ENCODE measurements at regions not wholly inside any gene's neighbourhood (a gene's known extent, or its start where the extent isn't known, plus 50 kb on each side); places are given as distances from the start of the nearest gene placed in this dataset.

- no peak for TF ChIP-seq CTCF (IDR thresholded peaks at IDR 0.05)
- no peak for TF ChIP-seq SIN3A (IDR thresholded peaks at IDR 0.05; ENCODE audit: borderline replicate concordance, insufficient read depth, low read depth, low read length)
- no peak for TF ChIP-seq POLR2AphosphoS5 (IDR thresholded peaks at IDR 0.05; ENCODE audit: low read depth, low read length)
- TF ChIP-seq REST (IDR thresholded peaks at IDR 0.05; ENCODE audit: insufficient read depth in 1 of 2, low read depth in 2 of 2, low read length in 1 of 2) = no peak
- TF ChIP-seq TCF7L2 (IDR thresholded peaks at IDR 0.05; ENCODE audit: low read depth, low read length) = no peak
- in situ Hi-C loops (cut with HindIII; ENCODE audit: low pct_unique_long_range_greater_than_20kb, low sequenced_read_pairs) = no loop called here
- Histone ChIP-seq H3K36me3 (ENCODE audit: control insufficient read depth, insufficient read depth, low read length) (no peaks in the 10 kb centered on the region), H3K27ac (ENCODE audit: low read length) (no peak overlapping the region), H3K27me3 (ENCODE audit: control insufficient read depth, insufficient read depth, low read length) (peaks cover 11% of the 10 kb centered on the region; the same call in 1 of the 2 replicates), H3K4me1 (ENCODE audit: control insufficient read depth, insufficient read depth, low read length) (no peaks in the 10 kb centered on the region), H3K9me3 (ENCODE audit: control insufficient read depth, insufficient read depth, low read depth, low read length) (no peaks in the 10 kb centered on the region), H3K4me3 (ENCODE audit: low read depth in 2 of 2, low read length in 2 of 2) (no peak overlapping the region)
- BruUV-seq (replicated peaks) = no TSS peak
- DNase-seq (ENCODE audit: low read depth, low spot score) (no peak), ATAC-seq (no peak)
- ChIA-PET POLR2A (no interaction called here), CTCF (interaction anchor here (0.7 kb wide), 1 partner anchor 9 kb away, joined by 3 read pairs; no protein-coding TSS in a partner anchor)
- intact Hi-C loops (cut with micrococcal nuclease; ENCODE audit: unreplicated experiment) = no loop called here
Measured at GRCh38 chr10:69686866-69687265, 56.8 kb downstream of the FAM241B start.

GRCh38 chr10:69687426-69687825, 57.4 kb downstream of the FAM241B start:
- no TSS peak for BruUV-seq (replicated peaks)
- in situ Hi-C loops (cut with HindIII; ENCODE audit: low pct_unique_long_range_greater_than_20kb, low sequenced_read_pairs) = no loop called here
- DNase-seq (ENCODE audit: low read depth, low spot score) (no peak), ATAC-seq (no peak)
- no peaks in the 10 kb centered on the region for H3K4me1 ChIP-seq (ENCODE audit: control insufficient read depth, insufficient read depth, low read length)
- intact Hi-C loops (cut with micrococcal nuclease; ENCODE audit: unreplicated experiment) = no loop called here
- no peaks in the 10 kb centered on the region for H3K36me3 ChIP-seq (ENCODE audit: control insufficient read depth, insufficient read depth, low read length)
- peaks cover 7% of the 10 kb centered on the region; the same call in 1 of the 2 replicates for H3K27me3 ChIP-seq (ENCODE audit: control insufficient read depth, insufficient read depth, low read length)
- no peak overlapping the region for H3K4me3 ChIP-seq (ENCODE audit: low read depth in 2 of 2, low read length in 2 of 2)
- POLR2A ChIA-PET = interaction anchor here (0.6 kb wide), 1 partner anchor 180 kb away, joined by 10 read pairs; no protein-coding TSS in a partner anchor
- no peak overlapping the region for H3K27ac ChIP-seq (ENCODE audit: low read length)
- TF ChIP-seq CTCF (IDR thresholded peaks at IDR 0.05) (no peak), POLR2AphosphoS5 (IDR thresholded peaks at IDR 0.05; ENCODE audit: low read depth, low read length) (no peak), SIN3A (IDR thresholded peaks at IDR 0.05; ENCODE audit: borderline replicate concordance, insufficient read depth, low read depth, low read length) (no peak), REST (IDR thresholded peaks at IDR 0.05; ENCODE audit: insufficient read depth in 1 of 2, low read depth in 2 of 2, low read length in 1 of 2) (no peak), TCF7L2 (IDR thresholded peaks at IDR 0.05; ENCODE audit: low read depth, low read length) (no peak)
- CTCF ChIA-PET = interaction anchor here (0.5 to 0.7 kb wide), 2 partner anchors 8 to 1274 kb away, joined by 3 to 8 read pairs; no protein-coding TSS in a partner anchor
- H3K9me3 ChIP-seq (ENCODE audit: control insufficient read depth, insufficient read depth, low read depth, low read length) = no peaks in the 10 kb centered on the region

Measured in Panc1 (cell line).